ENCODE measurements at regions not wholly inside any gene's neighbourhood (a gene's known extent, or its start where the extent isn't known, plus 50 kb on each side); places are given as distances from the start of the nearest gene placed in this dataset.

GRCh38 chr4:27685091-27685490 lies 824.5 kb downstream of the STIM2 start:
- ChIA-PET CTCF (interaction anchor here (0.6 kb wide), 1 partner anchor 764 kb away, joined by 3 read pairs; no protein-coding TSS in a partner anchor), POLR2A (ENCODE audit: unreplicated experiment) (interaction anchor here (0.5 kb wide), 1 partner anchor 586 kb away, joined by 4 read pairs; no protein-coding TSS in a partner anchor)
- Histone ChIP-seq H3F3A (ENCODE audit: insufficient read depth, low read depth) (no peaks in the 10 kb centered on the region), H3K4me1 (replicated peaks; ENCODE audit: insufficient read depth) (no peaks in the 10 kb centered on the region), H3K36me3 (ENCODE audit: low read depth) (no peaks in the 10 kb centered on the region), H4K20me1 (ENCODE audit: insufficient read depth) (no peaks in the 10 kb centered on the region), H2AFZ (no peak overlapping the region), H3K4me2 (no peak overlapping the region), H3K9me3 (ENCODE audit: insufficient read depth, low read depth) (no peaks in the 10 kb centered on the region), H3K79me2 (ENCODE audit: low read depth) (no peaks in the 10 kb centered on the region), H3K9me2 (ENCODE audit: insufficient read depth) (no peaks in the 10 kb centered on the region; the same call in 1 of the 2 replicates), H3K27me3 (ENCODE audit: insufficient read depth, low read depth) (no peaks in the 10 kb centered on the region), H3K27ac (no peak overlapping the region), H3K4me3 (no peak overlapping the region)
- TF ChIP-seq CTCF (conservative IDR thresholded peaks at IDR 0.05) (no peak), EZH2 (IDR thresholded peaks at IDR 0.05; ENCODE audit: low read depth) (no peak)
- BruUV-seq (replicated peaks) = no TSS peak
- intact Hi-C loops (cut with micrococcal nuclease; ENCODE audit: unreplicated experiment) = no loop called here
- DNase-seq = no peak

- no peaks in the 10 kb centered on the region for H3K9me2 ChIP-seq (ENCODE audit: insufficient read depth)
- no TSS peak for BruUV-seq (replicated peaks)
- no peak overlapping the region for H3K4me2 ChIP-seq
- DNase-seq = no peak
- no peaks in the 10 kb centered on the region for H3F3A ChIP-seq (ENCODE audit: insufficient read depth, low read depth)
- no peaks in the 10 kb centered on the region for H3K36me3 ChIP-seq (ENCODE audit: low read depth)
- POLR2A ChIA-PET (ENCODE audit: unreplicated experiment) = no interaction called here
- H3K9me3 ChIP-seq (ENCODE audit: insufficient read depth, low read depth) = no peaks in the 10 kb centered on the region
- no peaks in the 10 kb centered on the region for H4K20me1 ChIP-seq (ENCODE audit: insufficient read depth)
- H3K27me3 ChIP-seq (ENCODE audit: insufficient read depth, low read depth) = no peaks in the 10 kb centered on the region
- H3K79me2 ChIP-seq (ENCODE audit: low read depth) = no peaks in the 10 kb centered on the region
- H2AFZ ChIP-seq = no peak overlapping the region
- CTCF ChIA-PET = no interaction called here
- intact Hi-C loops (cut with micrococcal nuclease; ENCODE audit: unreplicated experiment) = no loop called here
- TF ChIP-seq EZH2 (IDR thresholded peaks at IDR 0.05; ENCODE audit: low read depth) = no peak
- no peak for TF ChIP-seq CTCF (conservative IDR thresholded peaks at IDR 0.05)
- no peak overlapping the region for H3K27ac ChIP-seq
- H3K4me1 ChIP-seq (replicated peaks; ENCODE audit: insufficient read depth) = no peaks in the 10 kb centered on the region
- H3K4me3 ChIP-seq = no peak overlapping the region
These were observed 825.3 kb downstream of the STIM2 start for GRCh38 chr4:27685947-27686346.

GRCh38 chr4:27692158-27692557 lies 831.5 kb downstream of the STIM2 start:
- peak in 1 of 2 experiments; percentile 4 for DNase-seq
- intact Hi-C loops (cut with micrococcal nuclease; ENCODE audit: unreplicated experiment) = no loop called here
- Histone ChIP-seq H3K4me3 (no peak overlapping the region), H2AFZ (no peak overlapping the region), H3K4me2 (no peak overlapping the region), H3F3A (ENCODE audit: insufficient read depth, low read depth) (no peaks in the 10 kb centered on the region), H3K27ac (no peak overlapping the region), H3K36me3 (ENCODE audit: low read depth) (no peaks in the 10 kb centered on the region), H3K27me3 (ENCODE audit: insufficient read depth, low read depth) (no peaks in the 10 kb centered on the region), H4K20me1 (ENCODE audit: insufficient read depth) (no peaks in the 10 kb centered on the region), H3K9me2 (ENCODE audit: insufficient read depth) (no peaks in the 10 kb centered on the region), H3K9me3 (ENCODE audit: insufficient read depth, low read depth) (no peaks in the 10 kb centered on the region), H3K79me2 (ENCODE audit: low read depth) (no peaks in the 10 kb centered on the region), H3K4me1 (replicated peaks; ENCODE audit: insufficient read depth) (no peaks in the 10 kb centered on the region)
- BruUV-seq (replicated peaks) = no TSS peak
- ChIA-PET POLR2A (ENCODE audit: unreplicated experiment) (no interaction called here), CTCF (no interaction called here)
- TF ChIP-seq CTCF (conservative IDR thresholded peaks at IDR 0.05) (peak; percentile 68), EZH2 (IDR thresholded peaks at IDR 0.05; ENCODE audit: low read depth) (no peak)
